Esophagus squamous epithelium (tissue), 5 donors: ENCODE measurements at regions not wholly inside any gene's neighbourhood (a gene's known extent, or its start where the extent isn't known, plus 50 kb on each side); places are given as distances from the start of the nearest gene placed in this dataset.

Experiments
- DNase-seq: peaks from one replicate; lab custom pipeline; 2025; lab: John Stamatoyannopoulos, UW
- H3K27ac ChIP-seq, 4 donors: fragments of 200-600 bp; sonication (generic); one replicate each; pipeline ENCODE4 v1.5.1; 2016 to 2019; ENCODE audit warnings: mild to moderate bottlenecking in 1 of 4
- H3K27me3 ChIP-seq, 4 donors: fragments of 200-600 bp; sonication (generic); 1 replicate in 3 of 4; 2 replicates in 1 of 4; pipeline versions ENCODE4 v1.5.1 to v1.6.0; 2017 to 2021; ENCODE audit warnings: antibody characterized with exemption in 1 of 4
- H3K36me3 ChIP-seq, 3 donors: fragments of 200-600 bp; sonication (generic); one replicate each; pipeline ENCODE4 v1.5.1; 2016 to 2019
- H3K4me1 ChIP-seq, 3 donors: fragments of 200-600 bp; sonication (generic); one replicate each; pipeline ENCODE4 v1.5.1; 2017 to 2019
- H3K4me3 ChIP-seq, 4 donors: fragments of 200-600 bp; sonication (generic); 1 replicate in 3 of 4; 2 replicates in 1 of 4; pipeline ENCODE4 v1.5.1; 2016 to 2019; ENCODE audit warnings: mild to moderate bottlenecking in 2 of 4, moderate library complexity in 1 of 4
- H3K9me3 ChIP-seq, 3 donors: fragments of 200-600 bp; sonication (generic); one replicate each; pipeline ENCODE4 v1.5.1; 2016 to 2019
- POLR2A ChIP-seq, 4 donors: fragments of 450-650 bp; IDR thresholded peaks; one replicate each; pipeline ENCODE4 v1.6.1; 2017; ENCODE audit warnings: antibody characterized with exemption in 4 of 4, mild to moderate bottlenecking in 4 of 4, moderate library complexity in 3 of 4
- whole genome bisulfite sequencing, 2 donors: methylation state at CpG; one replicate each; pipeline ENCODE4 v1.1.5; 2018; 5-methylcytosine and 5-hydroxymethylcytosine counted together
- intact Hi-C: fragments of 100-400 bp; cut with DNase I; formaldehyde crosslinking; loops from one replicate; pipeline ENCODE4 v1.15.0; 2022
- TF ChIP-seq, protein P1 (sequence below), 6 experiments: fragments of 450-650 bp in 4 of 6; fragments of 200-600 bp in 2 of 6; sonication (generic) in 2 of 6; IDR thresholded peaks; one replicate each; pipeline ENCODE4 v1.5.1; 2016 to 2019; ENCODE audit warnings: antibody characterized with exemption in 6 of 6, mild to moderate bottlenecking in 4 of 6, moderate library complexity in 4 of 6
- donor health status: DM: yes; HTN: yes; CAD: no.

DNA sequence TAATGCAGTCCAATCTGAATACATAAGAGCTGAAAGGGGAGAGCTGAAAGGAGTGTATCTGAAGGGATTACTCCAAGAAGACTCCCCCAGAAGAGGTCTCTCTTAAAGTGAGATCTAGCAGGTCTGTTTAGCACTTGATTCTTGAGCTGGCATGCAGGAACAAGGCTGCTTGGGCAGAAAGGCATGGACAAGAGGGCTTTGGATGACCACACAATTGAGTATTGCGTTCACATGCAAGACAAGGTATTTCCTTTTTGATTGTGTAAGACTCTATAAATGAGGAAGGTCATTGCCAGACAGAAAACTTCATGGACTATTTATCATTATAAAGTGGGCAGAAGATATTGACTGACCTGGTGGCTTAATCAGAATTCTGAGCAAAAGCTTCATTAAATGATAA, 145.5 kb upstream of the AFF2 start:
- no peak for DNase-seq
- no peak overlapping the region for H3K27ac ChIP-seq
- H3K27me3 ChIP-seq: no peaks in the 10 kb centered on the region
- H3K9me3 ChIP-seq: no peaks in the 10 kb centered on the region
- WGBS, 2 donors: 17 to 40% methylated on average over 1 of the region's 1 CpG
- TF ChIP-seq, protein P1, sequence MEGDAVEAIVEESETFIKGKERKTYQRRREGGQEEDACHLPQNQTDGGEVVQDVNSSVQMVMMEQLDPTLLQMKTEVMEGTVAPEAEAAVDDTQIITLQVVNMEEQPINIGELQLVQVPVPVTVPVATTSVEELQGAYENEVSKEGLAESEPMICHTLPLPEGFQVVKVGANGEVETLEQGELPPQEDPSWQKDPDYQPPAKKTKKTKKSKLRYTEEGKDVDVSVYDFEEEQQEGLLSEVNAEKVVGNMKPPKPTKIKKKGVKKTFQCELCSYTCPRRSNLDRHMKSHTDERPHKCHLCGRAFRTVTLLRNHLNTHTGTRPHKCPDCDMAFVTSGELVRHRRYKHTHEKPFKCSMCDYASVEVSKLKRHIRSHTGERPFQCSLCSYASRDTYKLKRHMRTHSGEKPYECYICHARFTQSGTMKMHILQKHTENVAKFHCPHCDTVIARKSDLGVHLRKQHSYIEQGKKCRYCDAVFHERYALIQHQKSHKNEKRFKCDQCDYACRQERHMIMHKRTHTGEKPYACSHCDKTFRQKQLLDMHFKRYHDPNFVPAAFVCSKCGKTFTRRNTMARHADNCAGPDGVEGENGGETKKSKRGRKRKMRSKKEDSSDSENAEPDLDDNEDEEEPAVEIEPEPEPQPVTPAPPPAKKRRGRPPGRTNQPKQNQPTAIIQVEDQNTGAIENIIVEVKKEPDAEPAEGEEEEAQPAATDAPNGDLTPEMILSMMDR (IDR thresholded peaks at IDR 0.05): no peak
- TF ChIP-seq POLR2A (IDR thresholded peaks at IDR 0.05): no peak
- no peaks in the 10 kb centered on the region for H3K4me1 ChIP-seq
- intact Hi-C loops: no loop called here
- H3K4me3 ChIP-seq: no peak overlapping the region
- H3K36me3 ChIP-seq: no peaks in the 10 kb centered on the region

DNA sequence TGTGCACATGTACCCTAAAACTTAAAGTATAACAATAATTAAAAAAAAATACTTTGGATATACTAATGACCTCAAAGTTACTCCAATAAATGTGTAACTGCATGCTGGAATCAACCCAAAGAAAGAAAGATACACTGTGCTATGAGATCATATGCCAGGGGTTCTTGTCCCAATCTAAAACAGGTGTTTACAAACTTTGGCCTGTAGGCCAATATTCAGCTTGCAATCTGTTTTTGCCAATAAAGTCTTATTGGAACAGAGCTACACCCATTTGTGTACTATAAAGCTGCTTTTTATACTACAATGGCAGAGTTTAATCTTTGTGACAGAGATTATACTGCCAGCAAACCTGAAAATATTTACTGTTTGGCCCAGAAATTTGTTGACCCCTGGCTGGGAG, 138.8 kb upstream of the AFF2 start:
- no peak for DNase-seq
- no peak overlapping the region for H3K4me3 ChIP-seq
- H3K27ac ChIP-seq: no peak overlapping the region
- intact Hi-C loops: no loop called here
- no peaks in the 10 kb centered on the region for H3K4me1 ChIP-seq
- H3K36me3 ChIP-seq: no peaks in the 10 kb centered on the region
- no peaks in the 10 kb centered on the region for H3K9me3 ChIP-seq
- no peaks in the 10 kb centered on the region for H3K27me3 ChIP-seq
- TF ChIP-seq POLR2A (IDR thresholded peaks at IDR 0.05): no peak
- TF ChIP-seq, protein P1 (IDR thresholded peaks at IDR 0.05): no peak

GRCh38 chrX:148363471-148364235, 136.8 kb upstream of the AFF2 start:
- Histone ChIP-seq H3K9me3 (no peaks in the 10 kb centered on the region), H3K27ac (no peak overlapping the region), H3K4me1 (no peaks in the 10 kb centered on the region), H3K4me3 (no peak overlapping the region), H3K36me3 (no peaks in the 10 kb centered on the region), H3K27me3 (no peaks in the 10 kb centered on the region)
- intact Hi-C loops: no loop called here
- 39 to 60% methylated on average over 3 of the region's 3 CpGs for WGBS, 2 donors
- no peak for DNase-seq
- TF ChIP-seq POLR2A (IDR thresholded peaks at IDR 0.05): no peak
- TF ChIP-seq, protein P1 (IDR thresholded peaks at IDR 0.05): no peak

GRCh38 chrX:148365233-148365632, 135.2 kb upstream of the AFF2 start:
- intact Hi-C loops: no loop called here
- DNase-seq: no peak
- Histone ChIP-seq H3K36me3 (no peaks in the 10 kb centered on the region), H3K9me3 (no peaks in the 10 kb centered on the region), H3K4me3 (no peak overlapping the region), H3K27ac (no peak overlapping the region), H3K27me3 (no peaks in the 10 kb centered on the region), H3K4me1 (no peaks in the 10 kb centered on the region)
- no peak for TF ChIP-seq POLR2A (IDR thresholded peaks at IDR 0.05)
- TF ChIP-seq, protein P1 (IDR thresholded peaks at IDR 0.05): no peak
- 33 to 35% methylated on average over 2 of the region's 2 CpGs for WGBS, 2 donors

GRCh38 chrX:148371291-148371690, 129.1 kb upstream of the AFF2 start:
- intact Hi-C loops: no loop called here

More at GRCh38 chrX:148371291-148371690, 129.1 kb upstream of the AFF2 start:
- no peak overlapping the region for H3K27ac ChIP-seq
- no peaks in the 10 kb centered on the region for H3K27me3 ChIP-seq
- TF ChIP-seq POLR2A (IDR thresholded peaks at IDR 0.05): no peak
- TF ChIP-seq, protein P1 (IDR thresholded peaks at IDR 0.05): no peak
- H3K9me3 ChIP-seq: peaks cover 0 to 5% (median 0%) of the 10 kb centered on the region in 3 donors
- H3K4me3 ChIP-seq: no peak overlapping the region
- no peaks in the 10 kb centered on the region for H3K36me3 ChIP-seq
- 63 to 69% methylated on average over 3 of the region's 3 CpGs for WGBS, 2 donors
- DNase-seq: no peak
- no peaks in the 10 kb centered on the region for H3K4me1 ChIP-seq
